Fibroblast of pulmonary artery (primary cell): ENCODE measurements at regions not wholly inside any gene's neighbourhood (a gene's known extent, or its start where the extent isn't known, plus 50 kb on each side); places are given as distances from the start of the nearest gene placed in this dataset.
"Not testable (repeated sequence)": the region's sequence is repeated elsewhere in the genome, so short reads cannot be mapped to it uniquely, and the experiment has no call there.

Source experiments
- DNase-seq: peaks from one replicate; pipeline ENCODE4 v3.0.0-alpha.2; 2010; ENCODE audit warnings: low read depth
- H3K4me3 ChIP-seq: replicated peaks from 2 replicates; pipeline ENCODE4 v1.5.1; 2011; ENCODE audit warnings: low read depth, mild to moderate bottlenecking, control low read depth, low read length, moderate library complexity
- TF ChIP-seq, protein P1 (sequence below): IDR thresholded peaks from 2 replicates; pipeline ENCODE4 v1.5.1; 2011; ENCODE audit warnings: mild to moderate bottlenecking, control low read depth, low read length, inconsistent platforms; ENCODE audit errors: missing control alignments

DNA sequence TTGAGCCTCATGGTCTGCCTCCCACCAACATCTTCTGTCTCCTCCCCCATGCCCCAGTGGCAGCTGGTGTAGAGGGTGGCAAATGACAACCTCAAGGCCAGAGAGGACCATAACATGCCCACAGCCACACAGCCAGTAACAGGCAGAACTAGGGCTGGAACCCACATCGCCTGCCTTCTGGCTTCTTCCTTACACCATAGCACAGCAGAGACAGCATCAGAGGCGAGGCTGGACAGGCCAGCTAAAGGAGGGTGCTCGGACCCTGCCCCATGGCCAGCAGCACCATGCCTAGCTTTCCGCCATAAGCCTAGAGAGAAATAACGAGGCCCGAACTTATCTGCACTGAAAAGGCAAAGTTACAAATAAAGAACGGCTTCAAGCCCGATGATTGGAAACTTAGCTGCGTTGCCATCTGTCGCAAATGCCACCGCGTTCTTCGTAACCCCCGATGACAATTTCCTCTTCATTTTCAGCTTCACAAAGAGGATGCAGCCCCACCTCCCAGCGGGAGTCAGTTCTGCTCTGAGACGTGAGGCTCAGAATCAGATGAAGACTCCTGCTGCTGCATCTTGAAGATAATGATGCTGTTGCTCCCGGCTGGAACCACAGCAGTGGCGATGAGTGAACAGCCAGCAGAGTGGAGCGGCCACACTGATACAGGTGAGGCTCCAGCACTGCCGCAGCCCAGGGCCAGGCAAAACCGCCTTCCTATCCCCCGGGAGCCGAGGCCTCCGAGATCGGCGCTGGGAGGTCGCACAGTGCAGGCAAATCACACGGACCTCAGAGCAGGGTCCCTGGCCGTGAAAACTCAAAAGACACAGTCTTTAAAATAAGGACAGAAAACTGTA lies 73.8 kb upstream of the RTL6 start:
- no peak overlapping the region for H3K4me3 ChIP-seq

GRCh38 chr22:44570476-44571445 lies 72.7 kb upstream of the RTL6 start:
- TF ChIP-seq, protein P1, sequence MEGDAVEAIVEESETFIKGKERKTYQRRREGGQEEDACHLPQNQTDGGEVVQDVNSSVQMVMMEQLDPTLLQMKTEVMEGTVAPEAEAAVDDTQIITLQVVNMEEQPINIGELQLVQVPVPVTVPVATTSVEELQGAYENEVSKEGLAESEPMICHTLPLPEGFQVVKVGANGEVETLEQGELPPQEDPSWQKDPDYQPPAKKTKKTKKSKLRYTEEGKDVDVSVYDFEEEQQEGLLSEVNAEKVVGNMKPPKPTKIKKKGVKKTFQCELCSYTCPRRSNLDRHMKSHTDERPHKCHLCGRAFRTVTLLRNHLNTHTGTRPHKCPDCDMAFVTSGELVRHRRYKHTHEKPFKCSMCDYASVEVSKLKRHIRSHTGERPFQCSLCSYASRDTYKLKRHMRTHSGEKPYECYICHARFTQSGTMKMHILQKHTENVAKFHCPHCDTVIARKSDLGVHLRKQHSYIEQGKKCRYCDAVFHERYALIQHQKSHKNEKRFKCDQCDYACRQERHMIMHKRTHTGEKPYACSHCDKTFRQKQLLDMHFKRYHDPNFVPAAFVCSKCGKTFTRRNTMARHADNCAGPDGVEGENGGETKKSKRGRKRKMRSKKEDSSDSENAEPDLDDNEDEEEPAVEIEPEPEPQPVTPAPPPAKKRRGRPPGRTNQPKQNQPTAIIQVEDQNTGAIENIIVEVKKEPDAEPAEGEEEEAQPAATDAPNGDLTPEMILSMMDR = no peak
- H3K4me3 ChIP-seq = no peak overlapping the region
- DNase-seq = no peak

More for the DNA sequence above, 73.8 kb upstream of the RTL6 start:
- no peak for DNase-seq
- TF ChIP-seq, protein P1 = no peak

GRCh38 chr22:44569561-44569991 lies 71.5 kb upstream of the RTL6 start:
- DNase-seq = no peak
- TF ChIP-seq, protein P1 = no peak
- H3K4me3 ChIP-seq = no peak overlapping the region

DNA sequence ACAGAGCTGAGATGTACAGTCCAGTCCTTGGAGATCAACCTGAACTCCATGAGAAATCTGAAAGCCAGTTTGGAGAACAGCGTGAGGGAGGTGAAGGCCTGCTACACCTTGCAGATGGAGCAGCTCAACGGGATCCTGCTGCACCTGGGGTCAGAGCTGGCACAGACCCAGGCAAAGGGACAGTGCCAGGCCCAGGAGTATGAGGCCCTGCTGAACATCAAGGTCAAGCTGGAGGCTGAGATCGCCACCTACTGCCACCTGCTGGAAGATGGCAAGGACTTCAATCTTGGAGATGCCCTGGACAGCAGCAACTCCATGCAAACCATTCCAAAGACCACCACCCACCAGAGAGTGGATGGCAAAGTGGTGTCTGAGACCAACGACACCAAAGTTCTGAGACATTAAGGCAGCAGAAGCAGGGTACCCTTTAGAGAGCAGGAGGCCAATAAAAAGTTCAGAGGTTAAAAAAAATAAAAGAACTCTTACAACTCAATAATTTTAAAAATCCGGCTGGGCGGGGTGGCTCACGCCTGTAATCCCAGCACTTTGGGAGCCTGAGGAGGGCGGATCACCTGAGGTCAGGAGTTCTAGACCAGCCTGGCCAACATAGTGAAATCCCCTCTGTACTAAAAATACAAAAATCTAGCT lies 69.9 kb upstream of the RTL6 start:
- no peak overlapping the region for H3K4me3 ChIP-seq
- DNase-seq = peak; percentile 65

GRCh38 chr22:44567378-44567841 lies 69.4 kb upstream of the RTL6 start:
- H3K4me3 ChIP-seq = not testable (repeated sequence)
- DNase-seq = peak; percentile 22

More for the DNA sequence above, 69.9 kb upstream of the RTL6 start:
- TF ChIP-seq, protein P1 = peak; percentile 67

DNA sequence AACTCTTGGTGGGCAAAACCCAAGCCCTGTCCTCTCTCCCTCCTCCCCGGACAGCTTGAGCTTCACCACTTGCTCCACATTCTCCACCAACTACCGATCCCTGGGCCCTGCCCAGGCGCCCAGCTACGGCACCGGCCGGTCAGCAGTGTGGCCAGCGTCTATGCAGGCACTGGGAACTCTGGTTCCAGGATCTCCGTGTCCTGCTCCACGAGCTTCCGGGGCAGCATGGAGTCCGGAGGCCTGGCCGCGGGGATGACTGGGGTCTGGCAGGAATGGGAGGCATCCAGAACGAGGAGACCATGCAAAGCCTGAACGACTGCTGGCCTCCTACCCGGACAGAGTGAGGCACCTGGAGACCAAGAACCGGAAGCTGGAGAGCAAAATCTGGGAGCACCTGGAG lies 68.9 kb upstream of the RTL6 start:
- no peak overlapping the region for H3K4me3 ChIP-seq
- no peak for DNase-seq
- TF ChIP-seq, protein P1 = no peak

- not testable (repeated sequence) for H3K4me3 ChIP-seq, DNase-seq
Observed at GRCh38 chr22:44562651-44563050, 64.6 kb upstream of the RTL6 start.
